WERI-Rb-1 (cell line): ENCODE measurements at regions not wholly inside any gene's neighbourhood (a gene's known extent, or its start where the extent isn't known, plus 50 kb on each side); places are given as distances from the start of the nearest gene placed in this dataset.

Experiments
- DNase-seq: peaks from one replicate; pipeline ENCODE4 v3.0.0-alpha.2; 2020
- H3K27ac ChIP-seq: fragments of 250-450 bp; sonication (Bioruptor Pico); 2 replicates; pipeline ENCODE4 v1.5.1; 2020; ENCODE audit warnings: mild to moderate bottlenecking, moderate library complexity
- H3K27me3 ChIP-seq: fragments of 250-450 bp; sonication (Bioruptor Pico); 2 replicates; pipeline ENCODE4 v1.5.1; 2021; ENCODE audit warnings: mild to moderate bottlenecking, low read depth, moderate library complexity; ENCODE audit not compliant: insufficient read depth, severe bottlenecking
- H3K36me3 ChIP-seq: fragments of 250-450 bp; sonication (Bioruptor Pico); 2 replicates; pipeline ENCODE4 v1.5.1; 2020; ENCODE audit warnings: mild to moderate bottlenecking, moderate library complexity
- H3K4me3 ChIP-seq: 2 replicates; pipeline ENCODE4 v1.5.1; 2011; ENCODE audit warnings: low read depth, mild to moderate bottlenecking, control low read depth, low read length
- H3K9me3 ChIP-seq: fragments of 250-450 bp; sonication (Bioruptor Pico); 2 replicates; pipeline ENCODE4 v1.5.1; 2021; ENCODE audit warnings: mild to moderate bottlenecking, moderate library complexity; ENCODE audit not compliant: severe bottlenecking
- TF ChIP-seq, protein P1 (sequence below): IDR thresholded peaks from 2 replicates; pipeline ENCODE4 v1.5.1; 2011; ENCODE audit warnings: low read depth, mild to moderate bottlenecking, control low read depth, inconsistent platforms, low read length

DNA sequence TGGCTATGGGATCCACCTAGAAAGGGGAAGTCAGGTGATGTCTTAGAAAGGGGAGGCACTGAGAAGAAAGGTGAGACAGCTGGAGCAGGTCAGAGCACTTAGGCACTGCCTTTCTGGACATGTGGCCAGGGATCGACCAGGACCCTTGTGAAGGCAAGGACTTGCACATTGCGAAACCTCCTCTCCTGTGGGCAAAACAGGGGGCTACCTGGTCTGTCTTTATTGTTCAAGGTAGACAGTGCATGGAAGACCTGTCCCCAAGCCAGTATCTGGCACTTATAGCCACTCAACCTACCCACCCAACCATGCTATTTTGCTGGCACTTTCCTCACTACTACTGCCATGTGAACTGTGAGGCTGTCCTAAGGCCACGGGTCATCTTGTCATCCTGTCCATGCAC is 67.2 kb downstream of the NAV1 start:
- Histone ChIP-seq H3K4me3 (no peak overlapping the region), H3K27ac (no peak overlapping the region), H3K36me3 (no peaks in the 10 kb centered on the region), H3K27me3 (no peaks in the 10 kb centered on the region), H3K9me3 (no peaks in the 10 kb centered on the region)
- TF ChIP-seq, protein P1, sequence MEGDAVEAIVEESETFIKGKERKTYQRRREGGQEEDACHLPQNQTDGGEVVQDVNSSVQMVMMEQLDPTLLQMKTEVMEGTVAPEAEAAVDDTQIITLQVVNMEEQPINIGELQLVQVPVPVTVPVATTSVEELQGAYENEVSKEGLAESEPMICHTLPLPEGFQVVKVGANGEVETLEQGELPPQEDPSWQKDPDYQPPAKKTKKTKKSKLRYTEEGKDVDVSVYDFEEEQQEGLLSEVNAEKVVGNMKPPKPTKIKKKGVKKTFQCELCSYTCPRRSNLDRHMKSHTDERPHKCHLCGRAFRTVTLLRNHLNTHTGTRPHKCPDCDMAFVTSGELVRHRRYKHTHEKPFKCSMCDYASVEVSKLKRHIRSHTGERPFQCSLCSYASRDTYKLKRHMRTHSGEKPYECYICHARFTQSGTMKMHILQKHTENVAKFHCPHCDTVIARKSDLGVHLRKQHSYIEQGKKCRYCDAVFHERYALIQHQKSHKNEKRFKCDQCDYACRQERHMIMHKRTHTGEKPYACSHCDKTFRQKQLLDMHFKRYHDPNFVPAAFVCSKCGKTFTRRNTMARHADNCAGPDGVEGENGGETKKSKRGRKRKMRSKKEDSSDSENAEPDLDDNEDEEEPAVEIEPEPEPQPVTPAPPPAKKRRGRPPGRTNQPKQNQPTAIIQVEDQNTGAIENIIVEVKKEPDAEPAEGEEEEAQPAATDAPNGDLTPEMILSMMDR, result no peak
- DNase-seq, result no peak

DNA sequence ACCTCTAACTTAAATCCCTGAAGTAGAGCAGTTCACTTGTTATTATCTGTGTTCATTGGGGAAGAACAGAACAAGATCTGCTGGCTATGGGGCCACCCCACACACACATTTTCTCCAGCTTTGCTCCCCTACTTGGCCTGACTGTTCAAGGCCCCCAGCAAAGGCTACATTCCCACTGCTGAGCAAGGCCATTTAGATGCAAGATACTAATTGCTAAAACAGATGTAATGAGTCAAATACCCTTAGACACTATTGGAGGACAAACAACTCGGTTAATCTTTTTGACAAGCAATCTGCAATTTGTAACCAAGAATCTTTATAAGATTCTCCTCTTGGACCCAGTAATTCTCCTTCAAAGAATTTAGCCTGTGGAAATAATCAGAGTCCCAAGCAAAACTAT is 67.7 kb downstream of the NAV1 start:
- H3K27me3 ChIP-seq, result no peaks in the 10 kb centered on the region
- H3K4me3 ChIP-seq, result no peak overlapping the region
- H3K27ac ChIP-seq, result no peak overlapping the region
- TF ChIP-seq, protein P1, result no peak
- H3K9me3 ChIP-seq, result no peaks in the 10 kb centered on the region
- DNase-seq, result no peak
- H3K36me3 ChIP-seq, result no peaks in the 10 kb centered on the region

DNA sequence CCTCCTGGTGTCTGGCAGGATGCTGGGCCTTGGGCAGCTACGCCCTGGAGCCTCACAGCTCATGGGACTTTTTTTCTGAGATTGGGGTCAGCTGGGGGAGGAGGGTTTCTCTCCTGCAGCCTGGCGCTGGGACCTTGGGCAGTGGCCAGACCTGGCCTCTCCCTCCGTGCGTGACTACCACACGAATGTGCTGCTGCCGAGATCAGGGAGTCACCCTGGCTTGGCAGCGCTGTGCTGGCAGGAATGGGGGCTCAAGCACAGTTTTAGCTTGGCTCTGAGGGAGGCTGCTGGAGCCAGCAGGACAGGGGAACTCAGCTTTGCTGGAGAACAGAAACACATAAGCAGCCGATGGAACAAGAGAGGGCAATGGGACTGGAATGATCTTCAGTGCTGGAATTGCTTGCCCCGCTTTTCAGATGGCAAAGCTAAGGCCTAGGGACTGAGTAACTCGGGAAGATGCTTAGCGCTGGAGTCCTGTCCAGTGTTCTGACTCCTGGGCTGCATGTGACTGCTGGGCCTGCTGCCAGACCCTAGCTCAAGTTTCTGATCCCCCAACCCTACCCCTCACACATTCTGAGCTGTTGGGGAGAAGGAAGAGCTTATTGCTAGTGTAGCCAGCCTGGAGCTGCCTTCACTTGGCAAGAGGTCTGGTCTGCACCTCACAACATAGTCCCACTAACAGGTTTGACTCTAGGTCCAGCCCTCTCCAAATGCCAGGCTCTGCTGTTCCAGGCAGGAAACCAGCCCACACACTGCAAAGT is 69.9 kb downstream of the NAV1 start:
- DNase-seq, result no peak
- no peaks in the 10 kb centered on the region for H3K36me3 ChIP-seq
- no peaks in the 10 kb centered on the region for H3K27me3 ChIP-seq
- peak overlapping the region; percentile 92 for H3K27ac ChIP-seq
- TF ChIP-seq, protein P1, result no peak
- H3K9me3 ChIP-seq, result no peaks in the 10 kb centered on the region
- no peak overlapping the region for H3K4me3 ChIP-seq

DNA sequence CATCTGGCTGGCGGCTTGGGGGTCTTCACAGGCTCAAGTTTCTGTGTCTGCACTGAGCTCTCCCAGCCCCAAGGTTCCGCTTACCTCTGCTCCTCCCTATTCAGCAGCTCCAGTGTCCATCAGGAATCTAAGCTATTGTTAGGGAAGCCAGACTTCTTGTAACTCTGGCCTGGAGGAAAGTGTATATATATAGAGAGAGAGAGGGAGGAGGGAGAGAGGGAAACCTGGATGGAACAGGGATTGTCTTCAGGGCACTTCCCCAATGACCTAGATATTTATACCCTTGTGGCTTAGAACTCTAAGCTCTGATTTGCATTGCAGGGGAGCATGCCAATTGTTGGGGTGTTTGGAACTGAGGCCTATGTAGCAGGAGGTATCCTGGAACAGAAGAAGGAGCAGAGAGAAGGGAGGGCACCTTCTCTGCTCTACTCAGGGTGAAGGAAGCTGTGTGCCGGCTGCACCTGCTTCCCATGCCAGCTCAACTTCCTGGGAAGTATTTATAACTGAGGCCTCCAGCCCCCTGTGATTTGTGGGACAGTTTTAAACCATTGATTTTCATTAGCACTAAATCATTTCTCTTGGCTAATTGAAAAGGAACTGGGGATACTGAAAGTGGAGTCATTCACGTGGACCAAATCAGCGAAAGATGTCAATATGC is 70.9 kb downstream of the NAV1 start:
- H3K27ac ChIP-seq, result peak overlapping the region; percentile 92
- TF ChIP-seq, protein P1, result no peak
- DNase-seq, result no peak
- H3K36me3 ChIP-seq, result no peaks in the 10 kb centered on the region
- H3K27me3 ChIP-seq, result no peaks in the 10 kb centered on the region
- no peak overlapping the region for H3K4me3 ChIP-seq
- no peaks in the 10 kb centered on the region for H3K9me3 ChIP-seq

DNA sequence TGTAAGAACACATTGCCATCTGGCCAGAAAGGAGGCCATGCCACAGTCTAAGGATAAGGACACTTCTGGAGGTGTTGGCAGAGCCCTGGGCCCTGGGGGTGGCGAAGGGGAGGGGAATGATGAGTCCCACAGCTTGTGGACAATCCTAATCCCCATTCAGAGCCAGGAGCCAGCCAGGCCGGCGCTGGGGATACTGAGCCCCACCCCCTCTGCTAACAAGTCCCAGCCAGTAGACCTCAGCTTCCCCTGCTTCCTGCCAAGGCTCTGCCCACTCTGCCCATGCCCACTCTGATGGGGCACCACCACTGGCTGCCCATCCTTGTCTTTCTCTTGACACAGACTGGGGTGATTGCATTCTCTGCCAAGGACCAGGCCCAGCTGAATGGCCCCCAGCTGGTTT is 71.9 kb downstream of the NAV1 start:
- DNase-seq, result peak; percentile 100
- Histone ChIP-seq H3K27me3 (no peaks in the 10 kb centered on the region), H3K4me3 (no peak overlapping the region), H3K9me3 (no peaks in the 10 kb centered on the region), H3K36me3 (no peaks in the 10 kb centered on the region), H3K27ac (peak overlapping the region; percentile 92)
- TF ChIP-seq, protein P1, result no peak
